ENCODE measurements at regions not wholly inside any gene's neighbourhood (a gene's known extent, or its start where the extent isn't known, plus 50 kb on each side); places are given as distances from the start of the nearest gene placed in this dataset.

GRCh38 chr12:24721191-24721590 is 227.7 kb downstream of the BCAT1 start:
- DNase-seq, result no peak

DNA sequence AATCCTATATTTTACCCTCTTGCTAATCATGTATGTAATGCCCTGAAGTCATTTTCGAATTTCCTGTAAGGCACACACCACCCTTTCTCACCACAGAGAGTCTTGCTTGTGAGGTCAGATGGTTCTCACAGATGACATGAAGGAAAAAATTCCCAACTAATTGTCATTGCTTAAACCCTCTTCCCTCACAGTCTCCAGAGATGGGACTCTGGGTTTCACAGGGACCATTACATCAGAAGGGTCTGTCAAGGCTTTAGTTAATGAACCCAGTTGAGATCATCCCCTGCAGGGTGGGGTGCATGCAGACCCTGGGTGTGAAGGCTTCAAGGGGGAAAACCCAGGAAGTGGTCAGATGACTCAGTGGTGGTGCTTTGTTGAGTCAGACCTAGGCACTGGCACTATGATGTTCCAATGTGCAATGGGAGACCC is 229.6 kb downstream of the BCAT1 start:
- peak; percentile 28 for DNase-seq

- no peak for DNase-seq
These were observed 230.3 kb downstream of the BCAT1 start for GRCh38 chr12:24718617-24719016.

- no peak for DNase-seq
These were observed 234.7 kb downstream of the BCAT1 start for GRCh38 chr12:24714237-24714636.

DNA sequence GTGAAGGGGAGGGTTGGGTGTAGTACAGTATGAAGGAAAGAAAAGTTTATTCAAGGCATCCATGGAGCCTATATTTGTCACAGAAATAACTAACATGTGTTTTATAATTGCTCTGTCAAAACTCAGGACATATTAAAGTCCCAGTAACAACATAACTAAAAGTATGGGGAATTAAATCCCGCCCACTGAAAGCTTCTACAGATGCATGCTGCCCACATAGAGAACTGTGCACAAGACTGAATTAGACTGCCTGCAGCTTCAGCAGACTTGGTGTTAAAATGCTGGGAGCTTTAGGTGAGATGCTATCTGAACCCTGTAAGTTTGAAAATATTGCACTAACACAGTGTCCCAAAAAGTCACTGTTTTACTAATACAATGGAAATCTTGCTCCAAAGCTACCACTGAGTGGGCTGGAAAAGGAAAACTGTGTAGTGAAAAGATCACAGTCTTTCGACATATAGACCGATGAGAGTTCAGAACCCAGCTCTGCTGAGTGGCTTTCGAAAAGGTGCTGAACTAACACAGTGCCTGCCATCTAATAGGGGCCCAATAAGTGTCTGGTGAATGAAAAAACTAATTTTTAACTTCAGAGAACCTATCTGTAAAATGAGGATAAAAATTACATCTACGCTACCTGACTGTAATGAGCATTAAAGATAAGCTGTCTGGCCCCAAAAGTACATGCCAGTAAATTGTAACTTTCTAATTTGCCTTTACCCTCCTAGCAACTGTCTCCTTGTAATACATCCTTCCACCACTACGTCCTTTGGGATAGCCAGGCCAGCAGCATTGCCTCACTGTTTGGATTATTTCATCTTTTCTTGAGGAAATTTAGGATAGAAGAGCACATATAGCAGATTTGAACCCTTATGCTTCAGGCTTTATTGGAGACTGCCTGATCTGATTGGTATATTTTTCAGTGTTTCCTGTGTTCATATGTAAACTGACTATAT is 237.6 kb downstream of the BCAT1 start:
- no peak for DNase-seq

- no peak for DNase-seq
These were observed 239.7 kb downstream of the BCAT1 start for GRCh38 chr12:24709216-24709615.

DNA sequence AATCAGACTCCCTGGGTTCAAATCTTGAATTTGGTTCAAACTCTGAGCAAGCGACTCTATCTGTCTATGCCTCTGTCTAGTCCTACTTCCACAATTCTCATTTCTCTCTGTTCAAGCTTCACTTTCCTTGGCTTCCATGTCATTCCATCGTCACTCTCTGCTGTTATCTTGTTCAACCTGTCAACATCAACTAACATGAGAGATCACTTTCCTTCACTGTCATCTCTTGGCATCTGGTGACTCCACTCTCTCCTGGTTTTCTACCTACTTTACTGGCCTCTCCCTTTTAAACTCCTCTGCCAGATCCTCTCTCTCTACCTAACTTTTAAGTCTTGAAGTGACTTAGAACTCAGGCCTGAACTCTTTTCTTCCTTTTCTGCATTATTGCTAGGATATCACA is 240.2 kb downstream of the BCAT1 start:
- no peak for DNase-seq

DNA sequence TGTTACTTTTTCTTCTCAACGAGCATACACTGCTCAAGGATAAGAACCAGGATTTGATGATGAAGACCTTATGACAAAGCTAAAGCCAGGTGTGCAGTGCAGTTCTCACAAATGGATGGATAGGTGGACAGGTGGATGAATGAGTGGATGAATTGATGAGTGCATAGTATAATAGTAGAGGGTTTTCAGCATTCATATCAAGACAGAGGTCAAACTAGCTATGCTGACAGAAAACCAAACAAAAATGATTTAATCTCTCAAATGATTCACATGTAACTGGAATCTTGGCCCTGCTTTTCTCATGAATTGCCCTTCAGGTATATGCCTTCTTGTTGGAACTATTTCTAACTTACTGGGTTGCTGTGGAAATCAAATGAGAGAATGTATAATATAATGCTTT is 240.9 kb downstream of the BCAT1 start:
- DNase-seq, result no peak

DNA sequence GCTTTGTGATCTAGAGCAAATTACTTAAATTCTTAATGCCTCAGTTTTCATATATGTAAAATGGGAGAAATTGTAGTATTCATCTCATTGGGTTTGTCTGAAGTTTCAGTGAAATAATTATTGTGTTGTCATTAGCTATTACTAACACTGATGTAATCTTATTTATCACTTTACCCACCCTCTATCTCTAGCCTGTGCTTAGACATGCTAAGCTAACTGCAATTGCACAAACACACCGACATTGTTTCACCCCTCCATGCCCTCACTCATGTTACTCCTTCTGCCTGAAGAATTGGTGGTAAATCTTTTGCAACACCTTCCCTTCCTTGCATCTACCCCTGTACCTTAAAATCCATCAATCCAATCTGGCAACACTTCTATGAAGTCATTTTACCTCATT is 241.6 kb downstream of the BCAT1 start:
- DNase-seq, result no peak

DNA sequence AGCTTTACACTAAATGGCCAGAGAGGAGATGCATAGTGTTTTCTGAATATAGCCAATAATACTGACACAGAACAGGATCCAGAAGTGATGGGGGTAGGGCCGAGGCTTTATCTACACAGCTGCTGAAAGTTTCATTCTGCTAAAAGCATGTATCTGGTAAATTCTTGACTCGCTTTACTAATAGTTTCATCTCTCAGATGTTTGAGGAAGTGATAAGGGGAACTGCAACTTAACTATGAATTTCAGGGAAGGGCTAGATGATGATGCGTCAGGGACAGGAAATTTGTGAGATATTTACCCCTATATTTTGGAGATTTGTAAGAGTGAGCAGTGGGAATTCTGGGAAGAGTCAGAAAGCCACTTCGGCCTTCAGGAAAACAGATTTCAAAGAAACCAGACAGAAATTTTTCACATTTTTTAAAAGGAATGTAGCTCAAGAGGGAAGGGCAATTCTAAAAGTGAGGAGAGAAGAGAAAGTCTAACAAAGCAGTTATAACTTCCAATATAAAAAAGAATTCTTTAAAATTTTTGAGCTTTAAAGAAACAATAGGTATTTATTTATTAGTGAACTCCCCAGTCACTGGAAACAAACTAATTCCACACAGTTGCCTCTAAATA is 243.1 kb downstream of the BCAT1 start:
- no peak for DNase-seq

GRCh38 chr12:24705216-24705615 is 243.7 kb downstream of the BCAT1 start:
- DNase-seq, result no peak

DNA sequence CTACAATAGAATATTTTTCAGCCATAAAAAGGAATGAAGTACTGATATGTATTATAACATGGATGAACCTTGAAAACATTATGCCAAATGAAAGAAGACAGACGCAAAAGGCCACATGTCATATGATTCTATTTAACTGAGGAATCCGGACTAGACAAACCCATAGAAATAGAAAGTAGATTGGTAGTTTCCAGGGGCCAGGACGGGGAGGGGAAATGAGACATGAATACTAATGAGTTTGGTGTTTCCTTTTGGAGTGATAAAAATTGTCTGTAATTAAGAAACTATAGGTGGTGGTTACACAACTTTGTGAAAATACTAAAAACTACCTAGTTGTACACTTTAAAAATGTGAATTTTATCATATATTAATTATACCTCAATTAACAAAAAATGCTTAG is 247.6 kb downstream of the BCAT1 start:
- DNase-seq, result no peak

GRCh38 chr12:24698972-24699371 is 249.9 kb downstream of the BCAT1 start:
- no peak for DNase-seq

DNA sequence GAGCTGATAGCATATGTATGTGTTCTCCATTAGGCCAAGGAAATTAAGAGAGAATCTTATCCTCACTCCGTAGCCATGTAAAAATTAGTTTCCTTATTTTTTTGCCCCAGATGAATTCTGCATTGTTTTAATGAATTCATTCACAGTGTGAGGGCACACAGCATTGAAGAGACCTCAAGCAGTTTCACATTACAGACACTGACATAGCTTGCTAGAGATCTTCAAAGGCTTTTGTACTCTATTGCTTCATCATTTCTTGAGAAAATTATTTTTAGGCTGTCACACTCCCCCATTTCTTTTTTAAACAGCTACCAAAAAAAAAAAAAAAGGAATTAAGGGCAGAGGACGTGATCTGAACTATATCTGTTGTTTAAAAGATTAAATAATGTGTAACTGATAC is 251.1 kb downstream of the BCAT1 start:
- no peak for DNase-seq

DNA sequence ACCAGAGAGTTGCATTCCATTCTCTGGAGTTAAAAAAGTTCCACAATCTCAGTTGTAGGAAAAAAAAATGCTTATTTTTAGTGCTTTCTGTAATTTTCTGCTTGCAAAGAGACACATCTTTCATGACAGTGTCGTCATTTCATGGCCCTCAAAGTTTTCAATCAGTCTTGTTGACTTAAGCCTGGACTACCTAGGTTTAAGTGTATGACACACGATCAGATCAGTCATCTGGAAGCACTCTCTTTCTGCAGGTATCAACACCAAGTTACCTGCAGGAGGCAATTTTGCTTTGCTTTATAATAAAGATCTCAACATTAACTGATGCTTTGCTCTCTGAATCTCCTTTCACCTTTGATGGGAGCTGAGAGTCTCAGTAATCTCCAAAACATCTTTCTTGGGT is 251.6 kb downstream of the BCAT1 start:
- DNase-seq, result no peak

DNA sequence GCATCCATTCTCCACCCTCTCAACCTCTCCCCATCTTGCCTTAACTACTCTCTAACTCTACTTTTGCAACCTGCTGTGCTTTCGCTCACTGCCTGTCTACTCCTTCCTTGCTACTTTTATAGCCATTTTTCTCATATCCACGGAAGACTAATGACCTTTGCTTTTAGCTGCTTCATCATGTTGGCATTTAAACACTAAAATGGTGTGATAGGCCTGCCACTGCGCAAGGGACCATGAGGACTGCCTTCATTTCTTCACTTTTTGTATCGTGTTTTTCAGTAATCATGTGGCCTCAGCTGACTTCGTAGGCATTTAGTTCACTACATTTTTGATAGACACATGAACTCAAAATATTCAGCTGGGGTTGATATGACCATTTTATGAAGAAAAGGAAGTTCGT is 252.1 kb downstream of the BCAT1 start:
- no peak for DNase-seq

DNA sequence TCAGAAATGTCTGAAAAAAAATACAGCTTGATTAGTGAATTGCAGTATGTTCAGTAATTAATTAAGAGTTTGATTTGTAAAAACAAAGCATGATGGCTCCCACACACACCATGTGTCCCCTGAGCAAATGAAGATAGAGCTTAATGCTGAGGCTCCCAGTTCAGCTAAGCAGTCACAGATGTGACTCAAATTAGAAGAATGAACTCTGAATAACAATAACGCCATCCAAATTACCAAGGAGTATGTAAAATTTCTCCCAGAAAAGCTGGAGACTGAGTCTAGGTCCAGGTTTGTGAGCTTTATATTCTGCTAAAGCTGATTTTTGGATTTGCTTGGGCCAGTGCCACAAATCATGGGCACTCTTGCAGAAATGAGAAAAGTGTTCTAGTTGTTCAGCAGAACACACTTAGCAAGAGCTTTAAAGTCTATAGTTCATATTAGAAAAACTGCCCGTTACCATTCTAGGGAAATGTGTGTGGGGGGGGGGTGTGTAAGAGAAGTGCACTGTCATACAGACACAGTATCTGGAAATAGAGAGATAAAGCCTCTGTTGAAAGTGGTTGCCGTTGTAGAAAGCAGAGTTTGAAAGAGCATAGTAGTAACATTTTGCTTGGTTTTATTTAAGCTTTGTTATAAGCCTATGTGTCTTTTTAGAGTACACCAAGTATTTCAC is 253.1 kb downstream of the BCAT1 start:
- no peak for DNase-seq

- no peak for DNase-seq
These were observed 253.8 kb downstream of the BCAT1 start for GRCh38 chr12:24695103-24695502.

DNA sequence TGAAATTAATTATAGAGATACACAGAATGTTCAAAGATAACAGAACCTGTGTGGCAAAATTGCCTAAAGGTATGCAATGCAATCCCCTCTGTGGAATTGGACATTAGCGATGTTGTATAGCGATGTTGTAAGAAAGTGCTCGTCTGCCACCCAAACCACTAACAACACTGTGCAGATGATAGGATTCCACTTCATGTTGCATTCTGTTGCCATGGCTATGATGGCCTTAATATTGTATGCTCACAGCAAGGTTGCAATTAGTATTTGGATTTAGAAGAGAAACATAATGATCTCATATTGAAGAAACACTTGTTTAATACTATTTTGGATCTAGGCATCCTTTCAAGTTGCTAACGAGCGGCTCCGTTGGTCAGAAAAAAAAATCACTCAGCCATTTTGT is 260.3 kb downstream of the BCAT1 start:
- DNase-seq, result no peak

DNA sequence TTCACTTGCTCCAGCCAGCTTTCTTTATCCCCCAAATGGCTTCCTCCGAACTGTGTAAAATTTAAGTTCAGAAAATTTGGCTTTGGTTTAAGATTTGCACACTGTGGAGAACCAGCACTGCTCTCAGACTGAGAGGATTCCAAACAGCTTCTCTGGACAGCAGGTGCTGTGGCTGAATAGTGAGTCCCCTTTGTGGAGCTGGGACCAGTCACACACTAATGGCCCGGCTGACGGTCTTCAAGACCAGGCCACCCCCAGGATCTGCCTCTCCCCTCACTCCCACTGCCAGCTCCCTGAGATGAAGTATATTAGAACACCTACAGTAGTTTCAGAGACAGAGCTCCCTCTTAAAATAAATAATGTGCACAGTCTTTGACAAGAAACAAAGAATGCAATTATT is 267.3 kb downstream of the BCAT1 start:
- DNase-seq, result no peak

DNA sequence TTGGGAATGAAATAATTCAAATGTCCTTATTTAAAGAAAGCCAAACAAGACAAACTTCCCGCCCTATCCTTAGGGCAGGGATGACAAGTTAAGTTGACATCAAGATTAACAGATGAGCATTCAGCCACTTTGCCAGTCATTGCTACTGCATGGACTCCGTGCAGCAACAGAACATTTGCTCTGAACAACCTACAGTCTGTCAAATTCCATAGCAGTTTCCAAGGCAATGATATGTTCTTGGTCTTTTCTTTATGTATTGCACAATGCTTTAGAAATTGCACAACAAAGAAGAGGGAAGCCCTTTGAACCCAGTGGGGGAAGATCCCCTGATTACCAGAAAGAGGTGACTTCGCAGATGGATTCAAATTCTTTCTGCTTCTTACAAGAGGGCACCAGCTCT is 269.8 kb downstream of the BCAT1 start:
- no peak for DNase-seq

DNA sequence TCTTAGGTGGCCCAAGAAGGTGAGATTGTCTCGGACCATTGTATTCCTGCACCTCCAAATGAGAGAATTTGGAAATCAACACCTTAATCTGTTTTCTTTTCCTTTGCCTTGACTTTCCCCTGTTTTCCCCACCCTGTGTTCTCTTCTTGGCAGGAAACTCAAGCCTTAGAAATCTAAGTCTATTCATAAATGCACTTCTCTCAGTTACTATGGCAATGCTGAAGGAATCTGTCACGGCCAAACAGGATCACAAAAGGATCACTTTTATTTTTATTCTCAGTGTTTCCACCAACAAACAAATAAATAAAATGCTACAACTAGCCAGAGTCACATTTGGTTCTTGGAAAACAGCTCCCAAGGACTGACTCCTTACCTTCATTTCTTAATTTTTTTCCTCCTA is 270.5 kb downstream of the BCAT1 start:
- no peak for DNase-seq

GRCh38 chr12:24668563-24668962 is 280.3 kb downstream of the BCAT1 start:
- no peak for DNase-seq

Data from CD4-positive, alpha-beta T cell treated with Interleukin-17A for 1 hour (primary cell).